ENCODE measurements at regions not wholly inside any gene's neighbourhood (a gene's known extent, or its start where the extent isn't known, plus 50 kb on each side); places are given as distances from the start of the nearest gene placed in this dataset.

- Histone ChIP-seq H3K4me1 (ENCODE audit: control insufficient read depth, insufficient read depth, low read length) (no peaks in the 10 kb centered on the region), H3K27ac (ENCODE audit: extremely low read depth, low read depth, low read length) (no peak overlapping the region), H3K4me3 (ENCODE audit: low read depth, low read length) (no peak overlapping the region), H3K36me3 (ENCODE audit: control insufficient read depth in 2 of 2, insufficient read depth in 1 of 2, low read length in 2 of 2) (no peaks in the 10 kb centered on the region), H3K9me3 (ENCODE audit: control insufficient read depth, insufficient read depth, low read depth, low read length) (no peaks in the 10 kb centered on the region)
- ChIA-PET POLR2A (no interaction called here), CTCF (interaction anchor here (0.6 to 0.7 kb wide), 2 partner anchors 32 to 1056 kb away, joined by 3 to 4 read pairs; no protein-coding TSS in a partner anchor)
- no peak for TF ChIP-seq SCRT1 (tag by site-specific recombination; IDR thresholded peaks at IDR 0.05; ENCODE audit: borderline replicate concordance)
- no peak for TF ChIP-seq ZNF654 (tag by site-specific recombination; IDR thresholded peaks at IDR 0.05; ENCODE audit: low read depth)
Observed at GRCh38 chr4:164606478-164606877, 147.5 kb upstream of the SMIM31 start.

GRCh38 chr4:164613256-164613655 lies 140.7 kb upstream of the SMIM31 start:
- H3K9me3 ChIP-seq (ENCODE audit: control insufficient read depth, insufficient read depth, low read depth, low read length) = no peaks in the 10 kb centered on the region
- H3K4me1 ChIP-seq (ENCODE audit: control insufficient read depth, insufficient read depth, low read length) = no peaks in the 10 kb centered on the region
- no peak overlapping the region for H3K27ac ChIP-seq (ENCODE audit: extremely low read depth, low read depth, low read length)
- H3K4me3 ChIP-seq (ENCODE audit: low read depth, low read length) = no peak overlapping the region
- POLR2A ChIA-PET = no interaction called here
- TF ChIP-seq ZBTB10 (tag by site-specific recombination; IDR thresholded peaks at IDR 0.05) (no peak), KLF7 (tag by site-specific recombination; IDR thresholded peaks at IDR 0.05; ENCODE audit: borderline replicate concordance) (no peak), ATF2 (tag by site-specific recombination; IDR thresholded peaks at IDR 0.05; ENCODE audit: low read depth) (no peak), ZBTB21 (tag by site-specific recombination; IDR thresholded peaks at IDR 0.05) (no peak), ZNF394 (tag by site-specific recombination; IDR thresholded peaks at IDR 0.05; ENCODE audit: borderline replicate concordance) (no peak), KLF16 (tag by site-specific recombination; IDR thresholded peaks at IDR 0.05) (no peak), ZNF16 (tag by site-specific recombination; IDR thresholded peaks at IDR 0.05; ENCODE audit: low read depth) (no peak), GLIS2 (tag by site-specific recombination; IDR thresholded peaks at IDR 0.05) (no peak), PRDM1 (tag by site-specific recombination; IDR thresholded peaks at IDR 0.05) (no peak), ZNF266 (tag by site-specific recombination; IDR thresholded peaks at IDR 0.05; ENCODE audit: low read depth) (no peak), MYNN (tag by site-specific recombination; IDR thresholded peaks at IDR 0.05; ENCODE audit: borderline replicate concordance) (no peak), ZNF548 (tag by site-specific recombination; IDR thresholded peaks at IDR 0.05) (no peak), ZNF561 (tag by site-specific recombination; IDR thresholded peaks at IDR 0.05; ENCODE audit: borderline replicate concordance) (no peak), ZNF37A (tag by site-specific recombination; IDR thresholded peaks at IDR 0.05) (no peak)
- H3K36me3 ChIP-seq (ENCODE audit: control insufficient read depth in 2 of 2, insufficient read depth in 1 of 2, low read length in 2 of 2) = no peaks in the 10 kb centered on the region
- CTCF ChIA-PET = no interaction called here

GRCh38 chr4:164613792-164614191 lies 140.1 kb upstream of the SMIM31 start:
- Histone ChIP-seq H3K4me1 (ENCODE audit: control insufficient read depth, insufficient read depth, low read length) (no peaks in the 10 kb centered on the region), H3K4me3 (ENCODE audit: low read depth, low read length) (no peak overlapping the region), H3K27ac (ENCODE audit: extremely low read depth, low read depth, low read length) (no peak overlapping the region), H3K36me3 (ENCODE audit: control insufficient read depth in 2 of 2, insufficient read depth in 1 of 2, low read length in 2 of 2) (no peaks in the 10 kb centered on the region), H3K9me3 (ENCODE audit: control insufficient read depth, insufficient read depth, low read depth, low read length) (no peaks in the 10 kb centered on the region)
- CTCF ChIA-PET = no interaction called here
- POLR2A ChIA-PET = no interaction called here
- TF ChIP-seq ZBTB17 (tag by site-specific recombination; IDR thresholded peaks at IDR 0.05) (no peak), SCRT2 (tag by site-specific recombination; IDR thresholded peaks at IDR 0.05) (no peak), ZNF521 (tag by site-specific recombination; IDR thresholded peaks at IDR 0.05) (no peak), MEIS1 (CRISPR knock-in tag; IDR thresholded peaks at IDR 0.05; ENCODE audit: borderline replicate concordance) (no peak), PRDM2 (tag by site-specific recombination; IDR thresholded peaks at IDR 0.05; ENCODE audit: borderline replicate concordance) (no peak), ZNF623 (tag by site-specific recombination; IDR thresholded peaks at IDR 0.05) (no peak), ZNF175 (tag by site-specific recombination; IDR thresholded peaks at IDR 0.05) (no peak), YY1 (tag by site-specific recombination; IDR thresholded peaks at IDR 0.05) (no peak), SCRT1 (tag by site-specific recombination; IDR thresholded peaks at IDR 0.05; ENCODE audit: borderline replicate concordance) (no peak)
